H1 (cell line): ENCODE measurements at regions not wholly inside any gene's neighbourhood (a gene's known extent, or its start where the extent isn't known, plus 50 kb on each side); places are given as distances from the start of the nearest gene placed in this dataset.

ENCODE experiments used
- CTCF ChIA-PET: fragments of 300-600 bp; sonication (Branson Sonifier 250); formaldehyde crosslinking; loops from one replicate; lab custom pipeline; 2021; ENCODE audit not compliant: partially characterized antibody; lab: Charles Lee
- POLR2A ChIA-PET: fragments of 300-600 bp; sonication (Branson Sonifier 250); formaldehyde crosslinking; loops from one replicate; lab custom pipeline; 2021; ENCODE audit warnings: inconsistent platforms; ENCODE audit not compliant: partially characterized antibody; lab: Charles Lee
- DNase-seq, 2 experiments: peaks; one replicate each; pipeline versions ENCODE4 v3.0.0 to v3.0.0-alpha.2; 2010 to 2022; ENCODE audit warnings: low spot score in 2 of 2, low read depth in 1 of 2, mixed read lengths in 1 of 2
- FAIRE-seq: peaks from 2 replicates; lab custom pipeline; 2011; peaks lifted over from hg19 to GRCh38; lab: Jason Lieb, UNC
- H2AFZ ChIP-seq: 2 replicates; pipeline ENCODE4 v1.8.1; 2012; ENCODE audit warnings: low read length, inconsistent platforms
- H2AK5ac ChIP-seq: 2 replicates; pipeline ENCODE4 v1.6.1; 2013; ENCODE audit warnings: low read depth, low read length
- H2BK120ac ChIP-seq: replicated peaks from 2 replicates; pipeline ENCODE3; 2013; ENCODE audit warnings: low read depth, low read length, inconsistent platforms
- H2BK12ac ChIP-seq: 2 replicates; pipeline ENCODE4 v1.6.1; 2013; ENCODE audit warnings: low read depth, low read length
- H2BK15ac ChIP-seq: 2 replicates; pipeline ENCODE4 v1.6.1; 2013; ENCODE audit warnings: low read length
- H2BK20ac ChIP-seq: 2 replicates; pipeline ENCODE4 v1.6.1; 2013; ENCODE audit warnings: low read length
- H2BK5ac ChIP-seq: 2 replicates; pipeline ENCODE4 v1.6.1; 2013; ENCODE audit warnings: low read depth, low read length
- H3K14ac ChIP-seq: 2 replicates; pipeline ENCODE4 v1.6.1; 2013; ENCODE audit warnings: inconsistent platforms; ENCODE audit not compliant: insufficient read length
- H3K18ac ChIP-seq: 2 replicates; pipeline ENCODE4 v1.6.1; 2013; ENCODE audit warnings: low read length; ENCODE audit errors: extremely low read depth
- H3K23ac ChIP-seq: 2 replicates; pipeline ENCODE4 v1.6.1; 2013; ENCODE audit warnings: inconsistent platforms; ENCODE audit not compliant: insufficient read length
- H3K23me2 ChIP-seq: 2 replicates; pipeline ENCODE4 v1.6.1; 2013; ENCODE audit warnings: low read depth, low read length
- H3K27ac ChIP-seq: 2 replicates; pipeline ENCODE4 v1.6.1; 2011; ENCODE audit warnings: low read depth, low read length, inconsistent platforms
- H3K27me3 ChIP-seq, 4 experiments: replicated peaks in 1 of 4; 1 replicate in 1 of 4; 2 replicates in 3 of 4; pipeline versions ENCODE4 v1.6.1 to v1.8.1; 2011 to 2013; ENCODE audit warnings: low read length in 3 of 4, mild to moderate bottlenecking in 3 of 4, inconsistent platforms in 2 of 4, mixed read lengths in 2 of 4, moderate library complexity in 1 of 4; ENCODE audit not compliant: control insufficient read depth in 3 of 4, insufficient read depth in 3 of 4; ENCODE audit errors: extremely low read depth in 1 of 4
- H3K36me3 ChIP-seq, 4 experiments: 2 replicates each; pipeline versions ENCODE4 v1.6.1 to v1.8.1; 2011 to 2013; ENCODE audit warnings: mild to moderate bottlenecking in 4 of 4, low read length in 3 of 4, moderate library complexity in 2 of 4, control low read depth in 1 of 4, inconsistent platforms in 1 of 4; ENCODE audit not compliant: insufficient read depth in 4 of 4, control insufficient read depth in 2 of 4
- H3K4ac ChIP-seq: replicated peaks from 2 replicates; pipeline ENCODE3; 2013; ENCODE audit warnings: low read length, low read depth, mixed read lengths, inconsistent platforms; ENCODE audit not compliant: insufficient read length
- H3K4me1 ChIP-seq, 4 experiments: replicated peaks in 1 of 4; 1 replicate in 1 of 4; 2 replicates in 3 of 4; pipeline versions ENCODE4 v1.6.1 to v1.8.1; 2011 to 2013; ENCODE audit warnings: low read length in 3 of 4, inconsistent platforms in 2 of 4, mixed read lengths in 1 of 4; ENCODE audit not compliant: insufficient read depth in 4 of 4, control insufficient read depth in 3 of 4
- H3K4me2 ChIP-seq, 2 experiments: 2 replicates each; pipeline versions ENCODE4 v1.6.1 to v1.8.1; 2011 to 2013; ENCODE audit warnings: low read depth in 2 of 2, low read length in 2 of 2, control low read depth in 1 of 2, inconsistent platforms in 1 of 2, mild to moderate bottlenecking in 1 of 2; ENCODE audit not compliant: insufficient read depth in 1 of 2
- H3K4me3 ChIP-seq, 4 experiments: fragments of 200-600, 300-600 bp in 1 of 4; sonication (generic), shearing (Covaris generic), sonication (Bioruptor Twin) in 1 of 4; 2 replicates each; pipeline versions ENCODE4 v1.5.1 to v1.8.1; 2011 to 2016; ENCODE audit warnings: low read length in 4 of 4, low read depth in 3 of 4, control low read depth in 2 of 4, inconsistent platforms in 2 of 4, mild to moderate bottlenecking in 2 of 4, mixed read lengths in 1 of 4, moderate library complexity in 1 of 4; ENCODE audit not compliant: insufficient read depth in 2 of 4; ENCODE audit errors: extremely low read depth in 1 of 4
- H3K56ac ChIP-seq: replicated peaks from 2 replicates; pipeline ENCODE3; 2013; ENCODE audit warnings: low read depth, mild to moderate bottlenecking, mixed read lengths, low read length, inconsistent platforms; ENCODE audit not compliant: insufficient read length
- H3K79me1 ChIP-seq: 2 replicates; pipeline ENCODE4 v1.6.1; 2013; ENCODE audit warnings: low read depth, low read length, control low read depth
- H3K79me2 ChIP-seq, 2 experiments: 2 replicates each; pipeline versions ENCODE4 v1.6.1 to v1.8.1; 2012 to 2013; ENCODE audit warnings: low read length in 2 of 2, mild to moderate bottlenecking in 2 of 2, inconsistent platforms in 1 of 2; ENCODE audit not compliant: insufficient read depth in 2 of 2, control insufficient read depth in 1 of 2
- H3K9ac ChIP-seq, 4 experiments: replicated peaks in 1 of 4; 1 replicate in 1 of 4; 2 replicates in 3 of 4; pipeline versions ENCODE4 v1.6.1 to v1.8.1; 2011 to 2013; ENCODE audit warnings: low read depth in 3 of 4, low read length in 3 of 4, control low read depth in 2 of 4, mild to moderate bottlenecking in 2 of 4, moderate library complexity in 2 of 4, inconsistent platforms in 1 of 4; ENCODE audit errors: extremely low read depth in 1 of 4
- H3K9me3 ChIP-seq, 2 experiments: 2 replicates each; pipeline versions ENCODE4 v1.6.1 to v1.8.1; 2012 to 2013; ENCODE audit warnings: mild to moderate bottlenecking in 2 of 2, moderate library complexity in 2 of 2, control low read depth in 1 of 2, inconsistent platforms in 1 of 2, low read depth in 1 of 2, low read length in 1 of 2, mixed read lengths in 1 of 2; ENCODE audit not compliant: insufficient read depth in 2 of 2
- H4K20me1 ChIP-seq, 2 experiments: replicated peaks in 1 of 2; 2 replicates each; pipeline versions ENCODE3 to v1.8.1; 2011 to 2013; ENCODE audit warnings: inconsistent platforms in 2 of 2, low read length in 2 of 2, mild to moderate bottlenecking in 1 of 2; ENCODE audit not compliant: insufficient read depth in 2 of 2, control insufficient read depth in 1 of 2
- H4K5ac ChIP-seq: 2 replicates; pipeline ENCODE4 v1.6.1; 2013; ENCODE audit warnings: low read length, low read depth, mixed read lengths, inconsistent platforms; ENCODE audit not compliant: insufficient read length
- H4K8ac ChIP-seq: 2 replicates; pipeline ENCODE4 v1.8.0; 2013; ENCODE audit warnings: mild to moderate bottlenecking, moderate library complexity, low read length, inconsistent platforms; ENCODE audit not compliant: insufficient read depth; ENCODE audit errors: extremely low read depth
- H4K91ac ChIP-seq: replicated peaks from 2 replicates; pipeline ENCODE3; 2013; ENCODE audit warnings: low read length, mixed read lengths, inconsistent platforms; ENCODE audit not compliant: insufficient read length
- BRCA1 ChIP-seq: IDR thresholded peaks from 2 replicates; pipeline ENCODE4 v1.6.1; 2012; ENCODE audit warnings: low read depth, low read length, improper control_type of control experiment
- RAD21 ChIP-seq, 2 experiments: IDR thresholded peaks in 1 of 2; conservative IDR thresholded peaks in 1 of 2; 2 replicates each; pipeline ENCODE4 v1.6.1; 2011; ENCODE audit warnings: low read depth in 2 of 2, low read length in 2 of 2, improper control_type of control experiment in 1 of 2, inconsistent platforms in 1 of 2, mild to moderate bottlenecking in 1 of 2, moderate library complexity in 1 of 2
- WGBS, 2 experiments: shearing (Covaris generic) in 1 of 2; methylation state at CpG; one replicate each; pipeline versions ENCODE4 v1.1.6 to v1.1.7; 2013 to 2015; ENCODE audit warnings: low lambda C conversion rate in 2 of 2, mixed read lengths in 2 of 2, inconsistent platforms in 1 of 2, low coverage in 1 of 2, missing lambda C conversion rate in 1 of 2; ENCODE audit not compliant: insufficient replicate concordance in 2 of 2, insufficient coverage in 1 of 2, insufficient read length in 1 of 2; ENCODE audit errors: extremely low coverage in 1 of 2, missing lambda C conversion rate in 1 of 2; 5-methylcytosine and 5-hydroxymethylcytosine counted together

GRCh38 chr15:22257047-22258008 is 177.0 kb downstream of the OR4M2 start:
- FAIRE-seq (no peak), DNase-seq (no peak)
- Histone ChIP-seq H2AK5ac (no peak overlapping the region), H3K9ac (no peak overlapping the region), H3K27ac (no peak overlapping the region), H2BK15ac (no peak overlapping the region), H4K91ac (no peak overlapping the region), H3K23ac (no peak overlapping the region), H3K56ac (no peak overlapping the region), H3K4ac (no peak overlapping the region), H4K5ac (no peak overlapping the region), H3K79me2 (no peaks in the 10 kb centered on the region), H3K14ac (no peak overlapping the region), H3K36me3 (no peaks in the 10 kb centered on the region; a peak in 1 of 8 replicates), H4K8ac (no peak overlapping the region), H3K4me2 (no peak overlapping the region), H3K79me1 (no peaks in the 10 kb centered on the region), H3K27me3 (no peaks in the 10 kb centered on the region), H3K9me3 (peaks cover 15 to 83% of the 10 kb centered on the region in 2 experiments; a peak in 3 of 4 replicates), H3K4me3 (no peak overlapping the region), H2AFZ (no peak overlapping the region), H2BK120ac (no peak overlapping the region), H2BK5ac (no peak overlapping the region), H4K20me1 (no peaks in the 10 kb centered on the region), H2BK12ac (no peak overlapping the region), H2BK20ac (no peak overlapping the region), H3K23me2 (no peaks in the 10 kb centered on the region), H3K18ac (no peak overlapping the region), H3K4me1 (no peaks in the 10 kb centered on the region)
- WGBS, 2 experiments: 95% methylated on average over 33 of the region's 109 CpGs; no CpG with 5 or more reads in 1 of the 2 experiments
- ChIA-PET CTCF (no interaction called here), POLR2A (no interaction called here)
- TF ChIP-seq BRCA1 (no peak), RAD21 (IDR thresholded peaks at IDR 0.05 in 1 of 2, conservative IDR thresholded peaks at IDR 0.05 in 1 of 2; ENCODE audit: low read depth in 2 of 2, low read length in 2 of 2) (no peak)
